ENCODE measurements at regions not wholly inside any gene's neighbourhood (a gene's known extent, or its start where the extent isn't known, plus 50 kb on each side); places are given as distances from the start of the nearest gene placed in this dataset.

- peak; percentile 93 for DNase-seq (ENCODE audit: low read depth)
- TF ChIP-seq CTCF (IDR thresholded peaks at IDR 0.05; ENCODE audit: insufficient read depth, low read length) = no peak
- peak overlapping the region; percentile 97 for H3K4me3 ChIP-seq (ENCODE audit: low read depth, low read length)
Measured at GRCh38 chr6:26205161-26205624, 118.0 kb downstream of the HFE start.

GRCh38 chr6:26205625-26206574 is 118.7 kb downstream of the HFE start:
- peak; percentile 91 for DNase-seq (ENCODE audit: low read depth)
- H3K4me3 ChIP-seq (ENCODE audit: low read depth, low read length) = peak overlapping the region; percentile 97

GRCh38 chr6:26206868-26207801 is 119.9 kb downstream of the HFE start:
- DNase-seq (ENCODE audit: low read depth) = no peak
- no peak overlapping the region for H3K4me3 ChIP-seq (ENCODE audit: low read depth, low read length)
- TF ChIP-seq CTCF (IDR thresholded peaks at IDR 0.05; ENCODE audit: insufficient read depth, low read length) = no peak

More at GRCh38 chr6:26205625-26206574, 118.7 kb downstream of the HFE start:
- no peak for TF ChIP-seq CTCF (IDR thresholded peaks at IDR 0.05; ENCODE audit: insufficient read depth, low read length)

GRCh38 chr6:26211963-26212362 is 124.7 kb downstream of the HFE start:
- H3K4me3 ChIP-seq (ENCODE audit: low read depth, low read length) = no peak overlapping the region
- no peak for TF ChIP-seq CTCF (IDR thresholded peaks at IDR 0.05; ENCODE audit: insufficient read depth, low read length)
- DNase-seq (ENCODE audit: low read depth) = no peak

- no peak for TF ChIP-seq CTCF (IDR thresholded peaks at IDR 0.05; ENCODE audit: insufficient read depth, low read length)
- H3K4me3 ChIP-seq (ENCODE audit: low read depth, low read length) = no peak overlapping the region
- no peak for DNase-seq (ENCODE audit: low read depth)
Measured at GRCh38 chr6:26213334-26214075, 126.3 kb downstream of the HFE start.
